Esophagus squamous epithelium (tissue), 5 donors: ENCODE measurements at regions not wholly inside any gene's neighbourhood (a gene's known extent, or its start where the extent isn't known, plus 50 kb on each side); places are given as distances from the start of the nearest gene placed in this dataset.

Experiments
- DNase-seq: peaks from one replicate; lab custom pipeline; 2025; lab: John Stamatoyannopoulos, UW
- H3K27ac ChIP-seq, 4 donors: fragments of 200-600 bp; sonication (generic); one replicate each; pipeline ENCODE4 v1.5.1; 2016 to 2019; ENCODE audit warnings: mild to moderate bottlenecking in 1 of 4
- H3K27me3 ChIP-seq, 4 donors: fragments of 200-600 bp; sonication (generic); 1 replicate in 3 of 4; 2 replicates in 1 of 4; pipeline versions ENCODE4 v1.5.1 to v1.6.0; 2017 to 2021; ENCODE audit warnings: antibody characterized with exemption in 1 of 4
- H3K36me3 ChIP-seq, 3 donors: fragments of 200-600 bp; sonication (generic); one replicate each; pipeline ENCODE4 v1.5.1; 2016 to 2019
- H3K4me1 ChIP-seq, 3 donors: fragments of 200-600 bp; sonication (generic); one replicate each; pipeline ENCODE4 v1.5.1; 2017 to 2019
- H3K4me3 ChIP-seq, 4 donors: fragments of 200-600 bp; sonication (generic); 1 replicate in 3 of 4; 2 replicates in 1 of 4; pipeline ENCODE4 v1.5.1; 2016 to 2019; ENCODE audit warnings: mild to moderate bottlenecking in 2 of 4, moderate library complexity in 1 of 4
- H3K9me3 ChIP-seq, 3 donors: fragments of 200-600 bp; sonication (generic); one replicate each; pipeline ENCODE4 v1.5.1; 2016 to 2019
- POLR2A ChIP-seq, 4 donors: fragments of 450-650 bp; IDR thresholded peaks; one replicate each; pipeline ENCODE4 v1.6.1; 2017; ENCODE audit warnings: antibody characterized with exemption in 4 of 4, mild to moderate bottlenecking in 4 of 4, moderate library complexity in 3 of 4
- WGBS, 2 donors: methylation state at CpG; one replicate each; pipeline ENCODE4 v1.1.5; 2018; 5-methylcytosine and 5-hydroxymethylcytosine counted together
- intact Hi-C: fragments of 100-400 bp; cut with DNase I; formaldehyde crosslinking; loops from one replicate; pipeline ENCODE4 v1.15.0; 2022
- TF ChIP-seq, protein P1 (sequence below), 6 experiments: fragments of 450-650 bp in 4 of 6; fragments of 200-600 bp in 2 of 6; sonication (generic) in 2 of 6; IDR thresholded peaks; one replicate each; pipeline ENCODE4 v1.5.1; 2016 to 2019; ENCODE audit warnings: antibody characterized with exemption in 6 of 6, mild to moderate bottlenecking in 4 of 6, moderate library complexity in 4 of 6
- donor health status: DM: yes; HTN: yes; CAD: no.

- no peak overlapping the region for H3K27ac ChIP-seq
- no peaks in the 10 kb centered on the region for H3K4me1 ChIP-seq
- H3K36me3 ChIP-seq, result no peaks in the 10 kb centered on the region
- no peaks in the 10 kb centered on the region for H3K9me3 ChIP-seq
- TF ChIP-seq, protein P1, sequence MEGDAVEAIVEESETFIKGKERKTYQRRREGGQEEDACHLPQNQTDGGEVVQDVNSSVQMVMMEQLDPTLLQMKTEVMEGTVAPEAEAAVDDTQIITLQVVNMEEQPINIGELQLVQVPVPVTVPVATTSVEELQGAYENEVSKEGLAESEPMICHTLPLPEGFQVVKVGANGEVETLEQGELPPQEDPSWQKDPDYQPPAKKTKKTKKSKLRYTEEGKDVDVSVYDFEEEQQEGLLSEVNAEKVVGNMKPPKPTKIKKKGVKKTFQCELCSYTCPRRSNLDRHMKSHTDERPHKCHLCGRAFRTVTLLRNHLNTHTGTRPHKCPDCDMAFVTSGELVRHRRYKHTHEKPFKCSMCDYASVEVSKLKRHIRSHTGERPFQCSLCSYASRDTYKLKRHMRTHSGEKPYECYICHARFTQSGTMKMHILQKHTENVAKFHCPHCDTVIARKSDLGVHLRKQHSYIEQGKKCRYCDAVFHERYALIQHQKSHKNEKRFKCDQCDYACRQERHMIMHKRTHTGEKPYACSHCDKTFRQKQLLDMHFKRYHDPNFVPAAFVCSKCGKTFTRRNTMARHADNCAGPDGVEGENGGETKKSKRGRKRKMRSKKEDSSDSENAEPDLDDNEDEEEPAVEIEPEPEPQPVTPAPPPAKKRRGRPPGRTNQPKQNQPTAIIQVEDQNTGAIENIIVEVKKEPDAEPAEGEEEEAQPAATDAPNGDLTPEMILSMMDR (IDR thresholded peaks at IDR 0.05), result no peak
- no peak for TF ChIP-seq POLR2A (IDR thresholded peaks at IDR 0.05)
- H3K27me3 ChIP-seq, result peaks cover 0 to 9% (median 0%) of the 10 kb centered on the region in 4 donors
- DNase-seq, result no peak
- no peak overlapping the region for H3K4me3 ChIP-seq
- intact Hi-C loops, result no loop called here
- 66 to 71% methylated on average over 7 of the region's 7 CpGs for WGBS, 2 donors
Measured at GRCh38 chr11:70910835-70911234, 341.5 kb downstream of the SHANK2 start.

DNA sequence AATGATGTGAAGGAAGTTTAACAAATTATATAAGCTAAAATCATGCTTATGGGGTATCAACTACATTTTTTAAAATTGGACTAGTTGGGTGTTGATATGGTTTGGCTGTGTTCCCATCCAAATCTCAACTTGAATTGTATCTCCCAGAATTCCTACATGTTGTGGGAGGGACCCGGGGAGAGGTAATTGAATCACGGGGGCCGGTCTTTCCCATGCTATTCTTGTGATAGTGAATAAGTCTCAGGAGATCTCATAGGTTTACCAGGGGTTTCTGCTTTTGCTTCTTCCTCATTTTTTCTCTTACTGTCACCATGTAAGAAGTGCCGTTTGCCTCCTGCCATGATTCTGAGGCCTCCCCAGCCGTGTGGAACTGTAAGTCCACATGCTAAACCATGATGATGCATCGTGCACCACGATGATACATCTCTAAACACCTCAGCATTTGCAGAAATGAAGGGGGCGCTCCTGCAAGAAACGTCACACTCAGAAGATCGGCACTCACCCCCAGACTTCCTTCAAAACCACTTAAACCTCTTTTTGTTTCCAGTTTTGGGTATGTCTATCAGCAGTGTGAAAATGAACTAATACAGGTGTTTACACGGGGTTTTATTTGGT is 340.0 kb downstream of the SHANK2 start:
- H3K4me1 ChIP-seq, result no peaks in the 10 kb centered on the region
- no peaks in the 10 kb centered on the region for H3K36me3 ChIP-seq
- no peak for DNase-seq
- TF ChIP-seq, protein P1 (IDR thresholded peaks at IDR 0.05), result no peak
- TF ChIP-seq POLR2A (IDR thresholded peaks at IDR 0.05), result no peak
- no peak overlapping the region for H3K4me3 ChIP-seq
- H3K9me3 ChIP-seq, result no peaks in the 10 kb centered on the region
- 59 to 66% methylated on average over 11 of the region's 11 CpGs for WGBS, 2 donors
- H3K27me3 ChIP-seq, result peaks cover 0 to 9% (median 0%) of the 10 kb centered on the region in 4 donors
- peak overlapping the region in 3 of 4 donors; percentile 34 to 80 (median 69) for H3K27ac ChIP-seq
- intact Hi-C loops, result no loop called here

GRCh38 chr11:70913715-70914231 is 338.6 kb downstream of the SHANK2 start:
- H3K27ac ChIP-seq, result peak overlapping the region; percentile 54 to 83 (median 74)
- 45 to 48% methylated on average over 6 to 7 of the region's 13 CpGs for WGBS, 2 donors
- H3K4me1 ChIP-seq, result no peaks in the 10 kb centered on the region
- intact Hi-C loops, result no loop called here
- no peak for TF ChIP-seq POLR2A (IDR thresholded peaks at IDR 0.05)
- TF ChIP-seq, protein P1 (IDR thresholded peaks at IDR 0.05), result no peak
- H3K27me3 ChIP-seq, result peaks cover 0 to 9% (median 0%) of the 10 kb centered on the region in 4 donors
- H3K36me3 ChIP-seq, result no peaks in the 10 kb centered on the region
- peak overlapping the region in 1 of 4 donors; percentile 5 for H3K4me3 ChIP-seq
- DNase-seq, result no peak
- no peaks in the 10 kb centered on the region for H3K9me3 ChIP-seq

- intact Hi-C loops, result no loop called here
- Histone ChIP-seq H3K27ac (peak overlapping the region; percentile 54 to 83 (median 74)), H3K27me3 (peaks cover 0 to 9% (median 0%) of the 10 kb centered on the region in 4 donors), H3K9me3 (no peaks in the 10 kb centered on the region), H3K4me3 (no peak overlapping the region), H3K4me1 (no peaks in the 10 kb centered on the region), H3K36me3 (no peaks in the 10 kb centered on the region)
- 86 to 89% methylated on average over 6 to 7 of the region's 7 CpGs for WGBS, 2 donors
- TF ChIP-seq, protein P1 (IDR thresholded peaks at IDR 0.05), result no peak
- TF ChIP-seq POLR2A (IDR thresholded peaks at IDR 0.05), result no peak
- no peak for DNase-seq
Measured at GRCh38 chr11:70914496-70914895, 337.9 kb downstream of the SHANK2 start.

GRCh38 chr11:70915158-70915985 is 337.0 kb downstream of the SHANK2 start:
- DNase-seq, result no peak
- Histone ChIP-seq H3K36me3 (no peaks in the 10 kb centered on the region), H3K9me3 (no peaks in the 10 kb centered on the region), H3K4me1 (no peaks in the 10 kb centered on the region), H3K27me3 (peaks cover 0 to 9% (median 0%) of the 10 kb centered on the region in 4 donors), H3K27ac (peak overlapping the region in 3 of 4 donors; percentile 69 to 81 (median 80)), H3K4me3 (no peak overlapping the region)
- intact Hi-C loops, result no loop called here
- 64 to 74% methylated on average over 12 to 16 of the region's 17 CpGs for WGBS, 2 donors
- no peak for TF ChIP-seq POLR2A (IDR thresholded peaks at IDR 0.05)
- TF ChIP-seq, protein P1 (IDR thresholded peaks at IDR 0.05), result no peak
